ENCODE measurements at regions not wholly inside any gene's neighbourhood (a gene's known extent, or its start where the extent isn't known, plus 50 kb on each side); places are given as distances from the start of the nearest gene placed in this dataset.

DNA sequence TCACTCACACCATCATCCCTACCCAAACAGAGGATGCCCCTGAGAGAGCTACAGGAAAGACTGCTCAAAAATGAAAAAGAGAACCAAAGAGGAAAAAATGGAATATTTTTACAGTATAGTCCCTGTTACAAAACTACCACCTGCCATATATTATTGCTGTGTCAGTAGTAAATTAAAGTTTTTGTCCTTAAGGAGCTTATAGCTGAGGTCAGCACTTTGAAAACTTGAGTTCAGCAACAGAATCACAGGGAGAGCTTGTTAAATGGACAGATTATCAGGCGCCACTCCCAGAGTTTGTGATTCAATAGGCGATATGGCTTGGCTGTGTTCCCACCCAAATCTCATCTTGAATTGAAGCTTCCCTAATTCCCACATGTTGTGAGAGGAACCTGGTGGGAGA lies 71.9 kb upstream of the FAM9A start:
- ChIA-PET CTCF (no interaction called here), POLR2A (no interaction called here)
- Histone ChIP-seq H3K27ac (ENCODE audit: low read depth in 1 of 2, low read length in 2 of 2) (no peak overlapping the region), H3K4me3 (ENCODE audit: low read length) (no peak overlapping the region), H3K36me3 (ENCODE audit: insufficient read depth, low read length) (no peaks in the 10 kb centered on the region), H3K4me1 (ENCODE audit: insufficient read depth, low read length) (no peaks in the 10 kb centered on the region), H3K9me3 (ENCODE audit: control insufficient read depth in 1 of 2, insufficient read depth in 1 of 2, low read length in 2 of 2) (no peaks in the 10 kb centered on the region), H3K27me3 (ENCODE audit: control insufficient read depth in 1 of 2, insufficient read depth in 2 of 2, low read length in 2 of 2) (no peaks in the 10 kb centered on the region)
- TF ChIP-seq, protein P1, sequence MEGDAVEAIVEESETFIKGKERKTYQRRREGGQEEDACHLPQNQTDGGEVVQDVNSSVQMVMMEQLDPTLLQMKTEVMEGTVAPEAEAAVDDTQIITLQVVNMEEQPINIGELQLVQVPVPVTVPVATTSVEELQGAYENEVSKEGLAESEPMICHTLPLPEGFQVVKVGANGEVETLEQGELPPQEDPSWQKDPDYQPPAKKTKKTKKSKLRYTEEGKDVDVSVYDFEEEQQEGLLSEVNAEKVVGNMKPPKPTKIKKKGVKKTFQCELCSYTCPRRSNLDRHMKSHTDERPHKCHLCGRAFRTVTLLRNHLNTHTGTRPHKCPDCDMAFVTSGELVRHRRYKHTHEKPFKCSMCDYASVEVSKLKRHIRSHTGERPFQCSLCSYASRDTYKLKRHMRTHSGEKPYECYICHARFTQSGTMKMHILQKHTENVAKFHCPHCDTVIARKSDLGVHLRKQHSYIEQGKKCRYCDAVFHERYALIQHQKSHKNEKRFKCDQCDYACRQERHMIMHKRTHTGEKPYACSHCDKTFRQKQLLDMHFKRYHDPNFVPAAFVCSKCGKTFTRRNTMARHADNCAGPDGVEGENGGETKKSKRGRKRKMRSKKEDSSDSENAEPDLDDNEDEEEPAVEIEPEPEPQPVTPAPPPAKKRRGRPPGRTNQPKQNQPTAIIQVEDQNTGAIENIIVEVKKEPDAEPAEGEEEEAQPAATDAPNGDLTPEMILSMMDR (IDR thresholded peaks at IDR 0.05): no peak
- DNase-seq (no peak), ATAC-seq (ENCODE audit: poor library complexity) (no peak)
- intact Hi-C loops (cut with DNase I, micrococcal nuclease): no loop called here
- H3K36me3 Mint-ChIP-seq (ENCODE audit: low read depth): no peaks in the 10 kb centered on the region
- H3K27me3 Mint-ChIP-seq: peaks cover 4% of the 10 kb centered on the region
- H3K4me3 Mint-ChIP-seq: no peak overlapping the region
- no peak overlapping the region for H3K27ac Mint-ChIP-seq
- H3K4me1 Mint-ChIP-seq (ENCODE audit: low read depth): no peaks in the 10 kb centered on the region
- no peaks in the 10 kb centered on the region for H3K9me3 Mint-ChIP-seq

DNA sequence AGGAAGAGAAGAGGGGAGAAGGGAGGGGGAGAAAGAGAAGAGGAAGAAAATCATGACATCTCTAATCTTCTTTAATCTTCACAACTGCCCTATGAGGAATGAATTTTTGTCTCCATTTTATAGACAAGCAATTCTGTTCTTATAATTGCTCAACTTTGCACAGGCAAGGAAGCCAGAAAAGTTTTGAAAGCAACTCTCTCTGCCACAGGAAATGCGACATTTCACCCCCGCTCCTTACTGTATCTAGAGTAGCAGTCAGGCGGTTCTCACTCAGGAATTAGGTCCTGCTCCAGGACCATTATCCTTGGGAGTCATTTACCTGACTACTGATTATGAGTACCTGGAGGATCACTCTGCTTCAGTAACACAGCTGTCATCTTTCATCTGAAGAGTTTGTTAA lies 69.2 kb upstream of the FAM9A start:
- TF ChIP-seq, protein P1 (IDR thresholded peaks at IDR 0.05): no peak
- Mint-ChIP-seq H3K36me3 (ENCODE audit: low read depth) (no peaks in the 10 kb centered on the region), H3K27me3 (peaks cover 4% of the 10 kb centered on the region), H3K27ac (no peak overlapping the region), H3K4me1 (ENCODE audit: low read depth) (no peaks in the 10 kb centered on the region), H3K9me3 (no peaks in the 10 kb centered on the region), H3K4me3 (no peak overlapping the region)
- DNase-seq (no peak), ATAC-seq (ENCODE audit: poor library complexity) (no peak)
- Histone ChIP-seq H3K4me3 (ENCODE audit: low read length) (no peak overlapping the region), H3K27me3 (ENCODE audit: control insufficient read depth in 1 of 2, insufficient read depth in 2 of 2, low read length in 2 of 2) (no peaks in the 10 kb centered on the region), H3K27ac (ENCODE audit: low read depth in 1 of 2, low read length in 2 of 2) (no peak overlapping the region), H3K9me3 (ENCODE audit: control insufficient read depth in 1 of 2, insufficient read depth in 1 of 2, low read length in 2 of 2) (no peaks in the 10 kb centered on the region), H3K36me3 (ENCODE audit: insufficient read depth, low read length) (no peaks in the 10 kb centered on the region), H3K4me1 (ENCODE audit: insufficient read depth, low read length) (no peaks in the 10 kb centered on the region)
- intact Hi-C loops (cut with DNase I, micrococcal nuclease): no loop called here
- CTCF ChIA-PET: no interaction called here
- POLR2A ChIA-PET: no interaction called here

DNA sequence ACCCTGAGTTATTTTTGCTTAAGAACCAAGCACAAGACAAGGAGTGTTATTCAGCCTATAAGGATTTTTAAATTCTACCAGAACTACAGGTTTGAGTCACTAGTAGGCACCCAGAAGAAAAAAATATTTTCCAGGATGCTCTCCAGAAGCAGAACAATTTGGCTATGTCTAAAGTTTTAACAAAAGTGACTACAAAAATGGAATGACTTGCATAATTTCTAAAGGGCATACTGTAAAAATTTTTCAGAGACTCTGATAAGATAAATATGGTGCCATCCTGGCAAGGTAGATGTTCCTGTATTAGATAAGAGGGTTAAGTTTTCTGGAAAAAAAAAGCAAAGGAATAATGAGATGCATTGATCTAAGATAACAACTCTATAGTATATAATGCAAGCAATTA lies 68.6 kb upstream of the FAM9A start:
- H3K9me3 Mint-ChIP-seq: no peaks in the 10 kb centered on the region
- ChIA-PET CTCF (no interaction called here), POLR2A (no interaction called here)
- intact Hi-C loops (cut with DNase I, micrococcal nuclease): no loop called here
- Histone ChIP-seq H3K27ac (ENCODE audit: low read depth in 1 of 2, low read length in 2 of 2) (no peak overlapping the region), H3K36me3 (ENCODE audit: insufficient read depth, low read length) (no peaks in the 10 kb centered on the region), H3K27me3 (ENCODE audit: control insufficient read depth in 1 of 2, insufficient read depth in 2 of 2, low read length in 2 of 2) (no peaks in the 10 kb centered on the region), H3K4me1 (ENCODE audit: insufficient read depth, low read length) (no peaks in the 10 kb centered on the region), H3K4me3 (ENCODE audit: low read length) (no peak overlapping the region), H3K9me3 (ENCODE audit: control insufficient read depth in 1 of 2, insufficient read depth in 1 of 2, low read length in 2 of 2) (no peaks in the 10 kb centered on the region)
- H3K4me3 Mint-ChIP-seq: no peak overlapping the region
- DNase-seq (no peak), ATAC-seq (ENCODE audit: poor library complexity) (no peak)
- no peaks in the 10 kb centered on the region for H3K4me1 Mint-ChIP-seq (ENCODE audit: low read depth)
- no peak overlapping the region for H3K27ac Mint-ChIP-seq
- H3K27me3 Mint-ChIP-seq: peaks cover 4% of the 10 kb centered on the region
- no peaks in the 10 kb centered on the region for H3K36me3 Mint-ChIP-seq (ENCODE audit: low read depth)
- TF ChIP-seq, protein P1 (IDR thresholded peaks at IDR 0.05): no peak
